ES-I3 (cell line): ENCODE measurements at regions not wholly inside any gene's neighbourhood (a gene's known extent, or its start where the extent isn't known, plus 50 kb on each side); places are given as distances from the start of the nearest gene placed in this dataset.

Experiments used
- H3K36me3 ChIP-seq: 2 replicates; pipeline ENCODE4 v1.6.1; 2013; ENCODE audit warnings: mild to moderate bottlenecking, low read length, control low read depth, moderate library complexity; ENCODE audit not compliant: insufficient read depth
- H3K4me1 ChIP-seq: 2 replicates; pipeline ENCODE4 v1.6.1; 2013; ENCODE audit warnings: mild to moderate bottlenecking, control low read depth, low read length; ENCODE audit not compliant: insufficient read depth
- H3K9ac ChIP-seq: 2 replicates; pipeline ENCODE4 v1.6.1; 2013; ENCODE audit warnings: low read depth, mild to moderate bottlenecking, low read length, moderate library complexity
- H3K9me3 ChIP-seq: 2 replicates; pipeline ENCODE4 v1.6.1; 2013; ENCODE audit warnings: mild to moderate bottlenecking, low read length, moderate library complexity; ENCODE audit not compliant: control insufficient read depth, insufficient read depth

GRCh38 chr2:201961401-201961800 is 72.3 kb upstream of the FZD7 start:
- Histone ChIP-seq H3K36me3 (no peaks in the 10 kb centered on the region), H3K4me1 (peaks cover 3% of the 10 kb centered on the region; the same call in 1 of the 2 replicates), H3K9me3 (no peaks in the 10 kb centered on the region), H3K9ac (no peak overlapping the region)

GRCh38 chr2:201962774-201963562 is 70.7 kb upstream of the FZD7 start:
- Histone ChIP-seq H3K9ac (no peak overlapping the region), H3K36me3 (no peaks in the 10 kb centered on the region), H3K9me3 (no peaks in the 10 kb centered on the region), H3K4me1 (peaks cover 8% of the 10 kb centered on the region)

- Histone ChIP-seq H3K9ac (no peak overlapping the region), H3K36me3 (no peaks in the 10 kb centered on the region), H3K4me1 (peaks cover 8% of the 10 kb centered on the region), H3K9me3 (no peaks in the 10 kb centered on the region)
Observed at GRCh38 chr2:201964011-201964410, 69.6 kb upstream of the FZD7 start.

GRCh38 chr2:201964631-201965206 is 68.9 kb upstream of the FZD7 start:
- no peak overlapping the region for H3K9ac ChIP-seq
- no peaks in the 10 kb centered on the region for H3K36me3 ChIP-seq
- H3K4me1 ChIP-seq: peaks cover 6% of the 10 kb centered on the region
- H3K9me3 ChIP-seq: no peaks in the 10 kb centered on the region

- Histone ChIP-seq H3K4me1 (peaks cover 5% of the 10 kb centered on the region; the same call in 1 of the 2 replicates), H3K36me3 (no peaks in the 10 kb centered on the region), H3K9me3 (no peaks in the 10 kb centered on the region), H3K9ac (no peak overlapping the region)
Observed at GRCh38 chr2:201965550-201965949, 68.1 kb upstream of the FZD7 start.

GRCh38 chr2:201966691-201967438 is 66.8 kb upstream of the FZD7 start:
- no peaks in the 10 kb centered on the region for H3K36me3 ChIP-seq
- H3K9me3 ChIP-seq: no peaks in the 10 kb centered on the region
- H3K9ac ChIP-seq: no peak overlapping the region
- H3K4me1 ChIP-seq: peaks cover 13% of the 10 kb centered on the region

- no peak overlapping the region for H3K9ac ChIP-seq
- peaks cover 23% of the 10 kb centered on the region for H3K4me1 ChIP-seq
- no peaks in the 10 kb centered on the region for H3K36me3 ChIP-seq
- no peaks in the 10 kb centered on the region for H3K9me3 ChIP-seq
Observed at GRCh38 chr2:201968050-201968449, 65.6 kb upstream of the FZD7 start.

GRCh38 chr2:201968476-201968875 is 65.2 kb upstream of the FZD7 start:
- H3K9ac ChIP-seq: no peak overlapping the region
- peaks cover 27% of the 10 kb centered on the region for H3K4me1 ChIP-seq
- no peaks in the 10 kb centered on the region for H3K36me3 ChIP-seq
- no peaks in the 10 kb centered on the region for H3K9me3 ChIP-seq

- no peak overlapping the region for H3K9ac ChIP-seq
- H3K4me1 ChIP-seq: peaks cover 28% of the 10 kb centered on the region
- no peaks in the 10 kb centered on the region for H3K36me3 ChIP-seq
- H3K9me3 ChIP-seq: no peaks in the 10 kb centered on the region
Observed at GRCh38 chr2:201969241-201969937, 64.3 kb upstream of the FZD7 start.

GRCh38 chr2:201969938-201970785 is 63.5 kb upstream of the FZD7 start:
- H3K9ac ChIP-seq: no peak overlapping the region
- H3K36me3 ChIP-seq: no peaks in the 10 kb centered on the region
- H3K9me3 ChIP-seq: no peaks in the 10 kb centered on the region; the same call in 1 of the 2 replicates
- peaks cover 28% of the 10 kb centered on the region for H3K4me1 ChIP-seq

- no peaks in the 10 kb centered on the region; the same call in 1 of the 2 replicates for H3K9me3 ChIP-seq
- H3K4me1 ChIP-seq: peaks cover 28% of the 10 kb centered on the region
- H3K36me3 ChIP-seq: no peaks in the 10 kb centered on the region
- H3K9ac ChIP-seq: no peak overlapping the region
Observed at GRCh38 chr2:201970786-201971108, 62.9 kb upstream of the FZD7 start.

- Histone ChIP-seq H3K36me3 (no peaks in the 10 kb centered on the region), H3K9ac (peak overlapping the region; percentile 30; the same call in 1 of the 2 replicates), H3K4me1 (peaks cover 28% of the 10 kb centered on the region), H3K9me3 (no peaks in the 10 kb centered on the region; the same call in 1 of the 2 replicates)
Observed at GRCh38 chr2:201971531-201972228, 62.0 kb upstream of the FZD7 start.

- no peaks in the 10 kb centered on the region; the same call in 1 of the 2 replicates for H3K9me3 ChIP-seq
- H3K36me3 ChIP-seq: no peaks in the 10 kb centered on the region
- H3K4me1 ChIP-seq: peaks cover 32% of the 10 kb centered on the region
- peak overlapping the region; percentile 30 for H3K9ac ChIP-seq
Observed at GRCh38 chr2:201972621-201973255, 60.9 kb upstream of the FZD7 start.
